K562 (cell line): ENCODE measurements at regions not wholly inside any gene's neighbourhood (a gene's known extent, or its start where the extent isn't known, plus 50 kb on each side); places are given as distances from the start of the nearest gene placed in this dataset.
A peak's percentile ranks its signal among the peaks of the same experiment; 100 is the strongest.

Source experiments
- FOXA1 ChIP-seq: fragments of 450-650 bp; IDR thresholded peaks from 2 replicates; pipeline ENCODE4 v1.6.1; 2016; ENCODE audit warnings: mild to moderate bottlenecking, borderline replicate concordance
- FOXJ2 ChIP-seq: fragments of 200-800 bp; sonication (Bioruptor generic); IDR thresholded peaks from 2 replicates; pipeline ENCODE4 v1.6.1; 2016; ENCODE audit warnings: missing genetic modification characterization, missing compliant biosample characterization
- KDM1A ChIP-seq, 2 experiments: fragments of 450-650 bp; IDR thresholded peaks; 2 replicates each; pipeline ENCODE4 v1.6.1; 2016; ENCODE audit warnings: mild to moderate bottlenecking in 2 of 2
- ZNF589 ChIP-seq: fragments of 200-800 bp; sonication (Bioruptor generic); IDR thresholded peaks from 2 replicates; pipeline ENCODE4 v1.6.1; 2016; ENCODE audit warnings: low read depth, missing genetic modification characterization, missing compliant biosample characterization
- TF ChIP-seq, protein P1 (sequence below): fragments of 150-350 bp; IDR thresholded peaks from 2 replicates; pipeline ENCODE4 v1.6.1; 2014; ENCODE audit warnings: low read depth, mild to moderate bottlenecking, low read length, borderline replicate concordance
- TF ChIP-seq, protein P2 (sequence below): sonication (generic); formaldehyde crosslinking; IDR thresholded peaks from 2 replicates; pipeline ENCODE4 v1.8.1; 2023; ENCODE audit warnings: mild to moderate bottlenecking, missing genetic modification reagents
- TF ChIP-seq, protein P3 (sequence below), 2 experiments: fragments of 450-650 bp; IDR thresholded peaks; 2 replicates each; pipeline ENCODE4 v1.6.1; 2018; ENCODE audit warnings: mild to moderate bottlenecking in 2 of 2, low read depth in 1 of 2; ENCODE audit not compliant: partially characterized antibody in 2 of 2
- TF ChIP-seq, protein P4 (sequence below): IDR thresholded peaks from 2 replicates; pipeline ENCODE4 v1.6.1; 2012; ENCODE audit warnings: low read depth, low read length, improper control_type of control experiment, borderline replicate concordance
- TF ChIP-seq, protein P5 (sequence below): fragments of 450-650 bp; formaldehyde crosslinking; IDR thresholded peaks from 2 replicates; pipeline ENCODE4 v1.4.0; 2022; ENCODE audit warnings: mild to moderate bottlenecking, moderate library complexity
- TF ChIP-seq, protein P6 (sequence below), 2 experiments: IDR thresholded peaks; 2 replicates each; pipeline ENCODE4 v1.6.1; 2011; ENCODE audit warnings: borderline replicate concordance in 1 of 2, control low read depth in 1 of 2, low read depth in 1 of 2, low read length in 1 of 2, mild to moderate bottlenecking in 1 of 2, mixed read lengths in 1 of 2, moderate library complexity in 1 of 2; ENCODE audit not compliant: insufficient read depth in 1 of 2, insufficient read length in 1 of 2, poor library complexity in 1 of 2, severe bottlenecking in 1 of 2; ENCODE audit errors: extremely low read depth in 1 of 2

DNA sequence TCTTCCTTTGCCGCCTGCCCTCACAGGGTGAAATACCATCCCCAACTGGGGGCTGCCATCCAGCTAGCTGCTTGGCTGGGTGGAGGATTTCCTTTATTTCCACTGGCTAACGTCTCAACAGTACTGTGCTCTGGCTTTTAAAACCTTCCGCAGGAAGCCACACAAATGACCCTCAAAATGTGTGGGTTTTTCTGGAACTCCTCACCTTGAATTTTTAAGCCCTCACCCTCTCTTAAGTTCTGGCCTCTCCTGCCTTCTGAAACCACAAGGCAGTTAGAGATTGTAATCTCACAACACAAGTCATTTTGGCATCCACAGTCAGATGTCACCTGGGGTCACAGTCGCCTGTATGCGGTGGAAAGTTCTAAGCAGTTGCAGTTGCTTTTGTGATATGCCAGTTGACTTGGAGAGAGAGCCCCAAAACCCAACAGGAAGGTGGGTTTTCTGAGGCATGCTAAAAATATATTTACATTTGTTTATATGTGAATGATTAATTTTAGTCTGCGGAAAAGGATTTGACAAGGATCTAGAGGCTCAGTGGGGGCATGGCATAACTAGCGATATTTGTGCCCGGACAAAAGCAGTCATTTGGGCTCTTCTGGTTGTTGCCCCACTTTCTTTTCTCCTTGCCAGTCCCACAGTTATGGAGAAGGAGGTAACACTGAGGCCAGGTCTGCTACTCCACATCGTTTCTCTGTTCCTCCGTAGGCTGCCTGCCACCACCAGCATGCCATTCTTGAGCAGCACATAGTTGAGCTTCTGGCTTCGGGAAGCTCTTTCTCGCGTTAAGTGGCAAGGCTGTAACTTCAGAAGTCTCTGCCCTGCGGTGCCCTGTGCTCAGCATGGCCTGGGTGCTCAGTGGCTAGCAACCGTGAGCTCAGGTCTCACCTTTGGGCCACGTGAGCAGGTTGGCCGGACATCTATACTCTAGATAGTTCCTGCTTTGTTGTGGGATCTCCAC, 335.3 kb downstream of the CD83 start (continued):
- TF ChIP-seq, protein P1, sequence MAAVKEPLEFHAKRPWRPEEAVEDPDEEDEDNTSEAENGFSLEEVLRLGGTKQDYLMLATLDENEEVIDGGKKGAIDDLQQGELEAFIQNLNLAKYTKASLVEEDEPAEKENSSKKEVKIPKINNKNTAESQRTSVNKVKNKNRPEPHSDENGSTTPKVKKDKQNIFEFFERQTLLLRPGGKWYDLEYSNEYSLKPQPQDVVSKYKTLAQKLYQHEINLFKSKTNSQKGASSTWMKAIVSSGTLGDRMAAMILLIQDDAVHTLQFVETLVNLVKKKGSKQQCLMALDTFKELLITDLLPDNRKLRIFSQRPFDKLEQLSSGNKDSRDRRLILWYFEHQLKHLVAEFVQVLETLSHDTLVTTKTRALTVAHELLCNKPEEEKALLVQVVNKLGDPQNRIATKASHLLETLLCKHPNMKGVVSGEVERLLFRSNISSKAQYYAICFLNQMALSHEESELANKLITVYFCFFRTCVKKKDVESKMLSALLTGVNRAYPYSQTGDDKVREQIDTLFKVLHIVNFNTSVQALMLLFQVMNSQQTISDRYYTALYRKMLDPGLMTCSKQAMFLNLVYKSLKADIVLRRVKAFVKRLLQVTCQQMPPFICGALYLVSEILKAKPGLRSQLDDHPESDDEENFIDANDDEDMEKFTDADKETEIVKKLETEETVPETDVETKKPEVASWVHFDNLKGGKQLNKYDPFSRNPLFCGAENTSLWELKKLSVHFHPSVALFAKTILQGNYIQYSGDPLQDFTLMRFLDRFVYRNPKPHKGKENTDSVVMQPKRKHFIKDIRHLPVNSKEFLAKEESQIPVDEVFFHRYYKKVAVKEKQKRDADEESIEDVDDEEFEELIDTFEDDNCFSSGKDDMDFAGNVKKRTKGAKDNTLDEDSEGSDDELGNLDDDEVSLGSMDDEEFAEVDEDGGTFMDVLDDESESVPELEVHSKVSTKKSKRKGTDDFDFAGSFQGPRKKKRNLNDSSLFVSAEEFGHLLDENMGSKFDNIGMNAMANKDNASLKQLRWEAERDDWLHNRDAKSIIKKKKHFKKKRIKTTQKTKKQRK: no peak
- TF ChIP-seq FOXJ2 (peak; percentile 72; the same call in 1 of the 2 replicates), ZNF589 (peak; percentile 32; the same call in 1 of the 2 replicates), KDM1A (IDR thresholded peaks at IDR 0.05) (peak; percentile 49 to 57; a peak in 2 of 4 replicates), FOXA1 (no peak)
- TF ChIP-seq, protein P2, sequence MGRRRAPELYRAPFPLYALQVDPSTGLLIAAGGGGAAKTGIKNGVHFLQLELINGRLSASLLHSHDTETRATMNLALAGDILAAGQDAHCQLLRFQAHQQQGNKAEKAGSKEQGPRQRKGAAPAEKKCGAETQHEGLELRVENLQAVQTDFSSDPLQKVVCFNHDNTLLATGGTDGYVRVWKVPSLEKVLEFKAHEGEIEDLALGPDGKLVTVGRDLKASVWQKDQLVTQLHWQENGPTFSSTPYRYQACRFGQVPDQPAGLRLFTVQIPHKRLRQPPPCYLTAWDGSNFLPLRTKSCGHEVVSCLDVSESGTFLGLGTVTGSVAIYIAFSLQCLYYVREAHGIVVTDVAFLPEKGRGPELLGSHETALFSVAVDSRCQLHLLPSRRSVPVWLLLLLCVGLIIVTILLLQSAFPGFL (CRISPR knock-in tag): 0 out of 2 replicates have a peak, but pooled peaks have one; percentile 39
- TF ChIP-seq, protein P3, sequence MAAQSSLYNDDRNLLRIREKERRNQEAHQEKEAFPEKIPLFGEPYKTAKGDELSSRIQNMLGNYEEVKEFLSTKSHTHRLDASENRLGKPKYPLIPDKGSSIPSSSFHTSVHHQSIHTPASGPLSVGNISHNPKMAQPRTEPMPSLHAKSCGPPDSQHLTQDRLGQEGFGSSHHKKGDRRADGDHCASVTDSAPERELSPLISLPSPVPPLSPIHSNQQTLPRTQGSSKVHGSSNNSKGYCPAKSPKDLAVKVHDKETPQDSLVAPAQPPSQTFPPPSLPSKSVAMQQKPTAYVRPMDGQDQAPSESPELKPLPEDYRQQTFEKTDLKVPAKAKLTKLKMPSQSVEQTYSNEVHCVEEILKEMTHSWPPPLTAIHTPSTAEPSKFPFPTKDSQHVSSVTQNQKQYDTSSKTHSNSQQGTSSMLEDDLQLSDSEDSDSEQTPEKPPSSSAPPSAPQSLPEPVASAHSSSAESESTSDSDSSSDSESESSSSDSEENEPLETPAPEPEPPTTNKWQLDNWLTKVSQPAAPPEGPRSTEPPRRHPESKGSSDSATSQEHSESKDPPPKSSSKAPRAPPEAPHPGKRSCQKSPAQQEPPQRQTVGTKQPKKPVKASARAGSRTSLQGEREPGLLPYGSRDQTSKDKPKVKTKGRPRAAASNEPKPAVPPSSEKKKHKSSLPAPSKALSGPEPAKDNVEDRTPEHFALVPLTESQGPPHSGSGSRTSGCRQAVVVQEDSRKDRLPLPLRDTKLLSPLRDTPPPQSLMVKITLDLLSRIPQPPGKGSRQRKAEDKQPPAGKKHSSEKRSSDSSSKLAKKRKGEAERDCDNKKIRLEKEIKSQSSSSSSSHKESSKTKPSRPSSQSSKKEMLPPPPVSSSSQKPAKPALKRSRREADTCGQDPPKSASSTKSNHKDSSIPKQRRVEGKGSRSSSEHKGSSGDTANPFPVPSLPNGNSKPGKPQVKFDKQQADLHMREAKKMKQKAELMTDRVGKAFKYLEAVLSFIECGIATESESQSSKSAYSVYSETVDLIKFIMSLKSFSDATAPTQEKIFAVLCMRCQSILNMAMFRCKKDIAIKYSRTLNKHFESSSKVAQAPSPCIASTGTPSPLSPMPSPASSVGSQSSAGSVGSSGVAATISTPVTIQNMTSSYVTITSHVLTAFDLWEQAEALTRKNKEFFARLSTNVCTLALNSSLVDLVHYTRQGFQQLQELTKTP (IDR thresholded peaks at IDR 0.05; ENCODE audit: low read depth in 1 of 2, partially characterized antibody in 2 of 2): peak in 1 of 2 experiments; percentile 75
- TF ChIP-seq, protein P4, sequence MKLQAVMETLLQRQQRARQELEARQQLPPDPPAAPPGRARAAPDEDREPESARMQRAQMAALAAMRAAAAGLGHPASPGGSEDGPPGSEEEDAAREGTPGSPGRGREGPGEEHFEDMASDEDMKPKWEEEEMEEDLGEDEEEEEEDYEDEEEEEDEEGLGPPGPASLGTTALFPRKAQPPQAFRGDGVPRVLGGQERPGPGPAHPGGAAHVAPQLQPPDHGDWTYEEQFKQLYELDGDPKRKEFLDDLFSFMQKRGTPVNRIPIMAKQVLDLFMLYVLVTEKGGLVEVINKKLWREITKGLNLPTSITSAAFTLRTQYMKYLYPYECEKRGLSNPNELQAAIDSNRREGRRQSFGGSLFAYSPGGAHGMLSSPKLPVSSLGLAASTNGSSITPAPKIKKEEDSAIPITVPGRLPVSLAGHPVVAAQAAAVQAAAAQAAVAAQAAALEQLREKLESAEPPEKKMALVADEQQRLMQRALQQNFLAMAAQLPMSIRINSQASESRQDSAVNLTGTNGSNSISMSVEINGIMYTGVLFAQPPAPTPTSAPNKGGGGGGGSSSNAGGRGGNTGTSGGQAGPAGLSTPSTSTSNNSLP: no peak
- TF ChIP-seq, protein P5, sequence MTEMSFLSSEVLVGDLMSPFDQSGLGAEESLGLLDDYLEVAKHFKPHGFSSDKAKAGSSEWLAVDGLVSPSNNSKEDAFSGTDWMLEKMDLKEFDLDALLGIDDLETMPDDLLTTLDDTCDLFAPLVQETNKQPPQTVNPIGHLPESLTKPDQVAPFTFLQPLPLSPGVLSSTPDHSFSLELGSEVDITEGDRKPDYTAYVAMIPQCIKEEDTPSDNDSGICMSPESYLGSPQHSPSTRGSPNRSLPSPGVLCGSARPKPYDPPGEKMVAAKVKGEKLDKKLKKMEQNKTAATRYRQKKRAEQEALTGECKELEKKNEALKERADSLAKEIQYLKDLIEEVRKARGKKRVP (CRISPR knock-in tag): peak; percentile 64; the same call in 1 of the 2 replicates
- TF ChIP-seq, protein P6, sequence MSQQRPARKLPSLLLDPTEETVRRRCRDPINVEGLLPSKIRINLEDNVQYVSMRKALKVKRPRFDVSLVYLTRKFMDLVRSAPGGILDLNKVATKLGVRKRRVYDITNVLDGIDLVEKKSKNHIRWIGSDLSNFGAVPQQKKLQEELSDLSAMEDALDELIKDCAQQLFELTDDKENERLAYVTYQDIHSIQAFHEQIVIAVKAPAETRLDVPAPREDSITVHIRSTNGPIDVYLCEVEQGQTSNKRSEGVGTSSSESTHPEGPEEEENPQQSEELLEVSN (IDR thresholded peaks at IDR 0.05; ENCODE audit: borderline replicate concordance in 1 of 2, extremely low read depth in 1 of 2, insufficient read depth in 1 of 2, insufficient read length in 1 of 2, low read depth in 1 of 2, low read length in 1 of 2, poor library complexity in 1 of 2, severe bottlenecking in 1 of 2): peak in 1 of 2 experiments; percentile 27
